ENCODE measurements at regions not wholly inside any gene's neighbourhood (a gene's known extent, or its start where the extent isn't known, plus 50 kb on each side); places are given as distances from the start of the nearest gene placed in this dataset.

DNA sequence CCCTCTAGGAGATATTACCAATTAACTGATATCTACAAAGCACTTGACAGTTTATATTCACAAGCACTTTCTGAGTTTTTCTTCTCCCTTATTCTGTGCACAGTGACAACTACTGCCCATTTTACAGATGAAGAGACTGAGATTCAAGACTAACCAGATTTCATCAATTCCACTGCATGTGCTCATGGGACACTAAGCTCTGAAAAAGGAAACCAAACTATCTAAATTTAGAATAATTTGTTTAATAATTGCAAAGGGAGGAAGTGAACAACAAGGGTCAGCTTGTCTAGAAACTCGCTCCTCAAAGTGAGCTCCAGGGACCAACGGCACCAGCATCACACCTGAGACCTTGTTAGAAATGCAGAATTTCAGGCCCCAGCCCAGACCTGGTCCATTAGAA is 50.8 kb upstream of the MYLIP start:
- no peak for DNase-seq

GRCh38 chr6:16069671-16070070 is 59.2 kb upstream of the MYLIP start:
- no peak for DNase-seq

DNA sequence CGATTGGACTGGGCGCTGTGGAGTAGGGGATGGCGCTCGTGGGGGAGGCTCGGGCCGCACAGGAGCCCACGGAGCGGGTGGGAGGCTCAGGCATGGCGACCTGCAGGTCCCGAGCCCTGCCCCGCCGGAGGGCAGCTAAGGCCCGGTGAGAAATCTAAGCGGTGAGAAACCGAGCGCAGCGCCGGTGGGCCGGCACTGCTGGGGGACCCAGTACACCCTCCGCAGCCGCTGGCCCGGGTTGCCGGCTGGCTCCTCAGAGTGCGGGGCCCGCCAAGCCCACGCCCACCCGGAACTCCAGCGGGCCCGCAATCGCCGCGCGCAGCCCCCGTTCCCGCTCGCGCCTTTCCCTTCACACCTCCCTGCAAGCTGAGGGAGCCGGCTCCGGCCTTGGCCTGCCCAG is 59.7 kb upstream of the MYLIP start:
- DNase-seq, result no peak

DNA sequence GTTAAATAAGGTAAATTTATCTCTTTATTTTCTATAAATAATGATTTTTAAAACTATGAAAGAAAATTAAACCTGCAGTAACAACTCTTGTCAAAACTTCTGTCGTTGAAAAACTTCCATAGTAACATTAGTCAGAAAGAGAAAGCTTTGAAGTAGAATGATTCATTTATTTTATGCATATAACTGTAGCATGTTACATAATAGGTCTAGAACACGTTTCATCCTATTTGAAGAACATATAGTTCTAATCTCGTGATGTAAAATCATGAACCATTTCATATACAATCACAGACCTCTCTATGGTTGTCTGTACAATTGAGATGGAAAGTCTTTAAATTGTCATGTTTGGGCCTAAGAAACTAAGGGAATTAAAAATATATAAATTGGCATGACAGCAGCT is 61.3 kb upstream of the MYLIP start:
- DNase-seq, result no peak

DNA sequence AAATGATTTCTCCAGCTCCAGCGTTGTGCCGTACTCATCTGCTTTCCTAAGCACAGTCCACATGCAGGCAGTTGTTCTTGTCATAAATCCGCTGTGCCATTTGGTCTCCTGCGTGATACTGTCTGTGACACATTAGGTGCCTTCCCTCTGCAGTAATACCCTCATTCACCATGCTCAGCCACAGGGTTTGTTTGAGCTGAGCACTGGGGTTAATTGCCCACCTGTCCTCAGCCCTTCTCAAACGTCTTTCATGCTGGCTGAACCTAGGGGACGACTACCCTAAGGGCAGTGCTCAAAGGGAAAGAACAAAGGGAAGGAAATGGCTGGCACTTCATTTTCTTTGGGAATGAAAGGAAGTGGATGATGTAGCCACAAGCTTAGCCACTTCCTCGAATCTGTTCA is 64.2 kb upstream of the MYLIP start:
- no peak for DNase-seq

DNA sequence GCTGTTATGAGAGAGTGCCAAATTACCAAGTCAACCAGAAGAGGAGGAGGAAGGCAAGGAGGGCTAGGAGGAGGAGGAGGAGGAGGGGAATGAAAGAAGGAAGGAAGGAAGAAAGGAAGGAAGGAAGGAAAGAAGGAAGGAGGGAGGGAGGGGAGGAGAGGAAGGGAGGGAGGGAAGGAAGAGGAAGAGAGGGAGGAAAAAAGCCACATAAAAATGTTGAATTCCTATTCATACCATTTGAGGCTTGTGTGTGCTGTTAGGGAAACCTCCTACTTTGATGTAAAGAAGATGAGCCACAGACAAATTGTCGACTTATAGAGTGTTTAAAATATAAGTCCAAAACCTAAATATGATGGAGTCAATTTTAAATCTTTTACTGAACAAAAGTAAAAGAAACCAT is 65.3 kb upstream of the MYLIP start:
- DNase-seq, result no peak

- no peak for DNase-seq
These were observed 67.1 kb upstream of the MYLIP start for GRCh38 chr6:16061818-16062217.

DNA sequence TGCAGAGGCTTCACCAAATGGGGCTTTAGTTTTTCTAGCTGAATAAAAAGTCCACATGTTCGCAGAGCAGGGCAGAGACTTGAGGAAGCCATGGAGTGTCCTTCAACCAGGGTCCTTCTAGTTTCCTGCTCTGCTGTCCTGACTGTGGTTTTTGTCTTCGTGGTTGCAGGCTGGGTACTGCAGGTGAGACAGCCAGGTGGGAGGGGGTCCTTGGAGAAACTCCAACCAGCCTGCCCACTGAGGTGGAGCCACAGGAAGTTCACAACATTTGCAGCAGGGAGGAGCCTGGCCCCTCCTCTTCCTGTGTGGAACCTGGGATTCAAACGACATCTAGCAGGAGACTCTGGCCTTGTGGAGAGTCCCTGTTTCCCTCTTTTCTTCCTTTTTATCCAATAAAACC is 68.8 kb upstream of the MYLIP start:
- no peak for DNase-seq

DNA sequence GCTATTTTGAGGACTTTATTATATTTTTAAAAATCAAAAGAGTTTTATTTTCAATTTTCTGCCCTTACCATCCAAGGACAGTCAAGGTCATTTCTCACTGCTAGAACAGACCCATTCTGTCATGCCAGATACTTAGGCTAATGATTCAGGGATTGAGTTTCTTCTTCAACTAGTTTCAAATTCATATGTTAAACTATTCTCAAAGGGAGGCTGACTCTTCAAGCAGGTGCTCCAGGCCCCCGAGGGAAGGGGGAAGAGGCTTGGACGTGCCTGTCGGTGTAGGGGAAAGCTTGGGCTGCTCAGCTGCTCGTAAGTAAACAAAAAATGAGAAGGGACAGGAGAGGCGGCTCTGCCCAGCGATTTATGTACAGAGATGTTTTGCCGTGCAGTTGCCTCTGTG is 69.4 kb upstream of the MYLIP start:
- no peak for DNase-seq

- no peak for DNase-seq
These were observed 69.9 kb upstream of the MYLIP start for GRCh38 chr6:16058929-16059345.

DNA sequence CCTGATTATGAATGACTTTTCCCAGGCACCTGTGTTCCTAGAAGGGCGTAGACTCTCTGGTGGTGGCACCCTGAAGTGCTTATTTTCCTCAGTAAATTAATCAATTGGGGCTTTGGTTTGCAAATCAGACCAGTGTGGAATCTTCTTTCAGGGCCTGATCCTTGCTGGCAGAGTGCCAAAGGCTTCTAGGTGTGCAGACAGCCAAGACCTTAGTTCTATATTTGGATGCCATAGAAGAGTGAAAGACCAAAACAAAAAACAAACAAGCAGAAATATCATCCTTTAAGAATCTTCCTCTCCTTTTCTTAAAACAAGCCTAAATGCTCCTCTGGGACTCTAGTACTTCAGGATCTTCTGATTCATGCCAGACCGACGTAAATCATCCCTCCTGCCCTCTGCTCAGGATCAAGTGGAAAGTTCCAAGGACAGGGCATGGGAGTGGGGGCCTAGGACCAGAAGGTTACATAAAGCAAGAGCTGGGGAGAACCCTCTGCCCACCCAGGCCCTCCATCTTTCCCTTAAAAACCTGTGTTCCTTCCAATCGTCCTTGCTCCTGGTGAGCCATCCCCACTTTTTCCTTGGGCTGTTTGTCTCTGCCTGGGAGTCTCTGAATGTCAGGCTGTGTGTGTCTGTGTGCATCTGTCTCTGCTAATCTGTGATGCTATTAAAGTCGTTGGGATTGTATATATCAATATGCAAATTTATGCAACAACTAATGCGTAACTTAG is 70.5 kb upstream of the MYLIP start:
- DNase-seq, result no peak

DNA sequence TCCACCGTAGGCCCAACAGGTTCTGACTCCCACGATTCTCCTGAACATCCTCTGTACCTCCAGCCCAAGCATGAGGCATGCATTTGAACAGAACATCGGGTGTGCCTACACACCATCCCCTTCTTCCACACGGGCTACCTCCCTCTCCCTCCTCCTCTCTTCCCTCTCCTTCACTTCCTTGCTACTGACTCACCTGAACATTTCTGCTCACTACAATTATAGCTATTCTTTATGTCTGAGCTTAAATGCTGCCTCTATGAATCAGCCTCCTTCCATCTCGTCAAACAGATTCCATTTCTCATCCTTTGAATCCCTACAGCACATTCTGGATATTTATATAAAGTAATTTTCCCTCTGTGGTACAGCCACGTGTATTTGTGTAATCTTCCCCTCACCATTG is 71.4 kb upstream of the MYLIP start:
- DNase-seq, result no peak

DNA sequence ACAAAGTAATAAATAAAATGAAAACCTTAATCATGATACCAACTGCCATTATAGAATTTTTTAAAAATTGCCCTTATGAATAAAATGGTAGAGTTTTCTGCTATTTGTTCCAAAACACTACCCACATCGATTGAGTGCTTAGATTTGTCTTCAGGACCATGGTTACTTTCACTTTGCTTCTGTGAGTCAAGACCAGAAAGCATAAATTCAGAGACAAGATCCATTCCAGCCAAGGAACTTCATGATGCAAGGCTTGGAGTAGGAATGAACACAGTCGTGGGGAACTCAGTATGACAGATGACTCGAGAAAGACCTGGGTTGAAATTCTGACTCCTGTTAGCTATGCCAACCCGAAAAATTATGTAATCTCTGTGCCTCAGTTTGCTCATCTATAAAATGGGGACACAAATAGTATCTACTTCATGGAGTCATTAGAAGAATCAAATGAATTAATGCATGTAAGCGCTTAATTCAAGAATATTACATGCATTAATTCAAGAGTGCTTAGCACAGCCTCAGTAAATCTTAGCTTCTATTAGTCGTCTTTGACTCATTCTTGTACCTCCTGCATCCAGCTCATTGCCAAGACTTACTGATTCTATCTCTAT is 72.5 kb upstream of the MYLIP start:
- no peak for DNase-seq

- DNase-seq, result no peak
These were observed 73.0 kb upstream of the MYLIP start for GRCh38 chr6:16055852-16056251.

DNA sequence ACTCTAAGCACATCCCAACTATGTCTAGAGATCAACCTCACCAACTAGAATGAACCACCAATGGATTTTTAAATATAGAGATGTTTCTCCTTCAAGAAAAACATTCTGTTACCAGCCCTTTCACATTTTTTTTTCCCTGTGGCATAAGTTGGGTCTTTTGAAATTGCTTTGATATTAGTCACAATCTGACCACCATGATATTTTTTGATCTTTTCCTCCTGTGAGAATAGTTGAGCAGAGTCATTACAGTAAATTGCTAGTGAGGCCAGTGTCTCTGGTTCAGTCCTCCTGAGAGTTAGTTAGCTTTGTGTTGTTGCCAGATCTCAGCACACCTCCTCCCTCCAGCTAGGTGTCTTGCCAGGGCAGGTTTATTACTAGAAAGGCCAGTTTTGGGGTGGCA is 79.7 kb upstream of the MYLIP start:
- no peak for DNase-seq

DNA sequence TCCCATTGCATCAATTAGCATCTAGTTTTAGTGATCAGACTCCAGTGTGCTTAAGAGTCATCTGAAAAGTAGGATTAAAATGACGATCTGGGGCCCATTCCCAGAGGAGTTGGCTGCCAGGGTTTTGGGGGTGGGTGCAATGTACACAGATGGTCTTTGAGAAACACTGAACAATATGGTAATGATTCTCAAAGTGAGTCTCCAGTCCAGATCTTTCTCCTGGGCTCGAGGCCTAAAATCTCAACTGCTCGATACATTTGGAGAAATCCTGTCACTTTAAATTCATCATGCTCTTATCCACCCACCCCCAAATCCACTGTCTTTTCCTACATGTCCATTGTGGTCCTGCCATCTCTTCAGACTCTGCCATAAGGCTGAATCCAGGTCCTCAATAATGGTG is 80.7 kb upstream of the MYLIP start:
- DNase-seq, result no peak

- no peak for DNase-seq
These were observed 81.4 kb upstream of the MYLIP start for GRCh38 chr6:16047435-16047990.

DNA sequence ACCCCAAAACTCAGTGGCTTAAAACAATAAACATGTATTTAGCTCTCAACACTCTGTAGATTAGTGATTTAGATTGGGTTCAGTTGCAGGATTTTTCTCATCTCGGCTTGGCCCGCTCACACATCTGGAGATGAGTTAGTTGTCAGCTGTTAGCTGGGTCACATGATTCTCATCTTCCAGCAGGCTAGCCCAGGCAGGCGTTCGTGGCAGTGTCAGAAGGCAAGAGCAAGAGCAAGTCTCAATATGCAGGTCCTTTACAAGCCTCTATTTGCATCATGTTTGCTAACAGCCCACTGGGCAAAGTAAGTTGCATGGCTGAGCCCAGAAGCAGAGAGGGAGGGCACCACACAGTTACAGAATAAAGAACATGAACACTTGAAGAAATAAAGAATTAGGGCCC is 83.6 kb upstream of the MYLIP start:
- no peak for DNase-seq

GRCh38 chr6:16044211-16044643 is 84.7 kb upstream of the MYLIP start:
- no peak for DNase-seq

GRCh38 chr6:16043171-16044135 is 85.4 kb upstream of the MYLIP start:
- DNase-seq, result no peak

- no peak for DNase-seq
These were observed 86.1 kb upstream of the MYLIP start for GRCh38 chr6:16042751-16043150.

- no peak for DNase-seq
These were observed 87.6 kb upstream of the MYLIP start for GRCh38 chr6:16041327-16041726.

DNA sequence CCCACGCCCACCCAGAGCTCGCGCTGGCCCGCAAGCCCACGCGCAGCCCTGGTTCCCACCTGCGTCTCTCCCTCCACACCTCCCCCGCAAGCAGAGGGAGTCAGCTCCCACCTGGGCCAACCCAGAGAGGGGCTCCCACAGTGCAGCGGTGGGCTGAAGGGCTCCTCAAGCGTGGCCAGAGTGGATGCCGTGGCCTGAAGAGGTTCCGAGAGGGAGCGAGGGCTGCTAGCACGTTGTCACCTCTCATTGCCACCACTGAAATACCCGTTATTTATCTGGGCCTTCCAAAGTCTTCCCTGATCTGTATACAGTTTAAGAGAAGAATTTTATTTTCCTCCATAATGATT is 88.3 kb upstream of the MYLIP start:
- DNase-seq, result no peak
